DMS 273 (cell line): ENCODE measurements at regions not wholly inside any gene's neighbourhood (a gene's known extent, or its start where the extent isn't known, plus 50 kb on each side); places are given as distances from the start of the nearest gene placed in this dataset.
"Not testable (repeated sequence)": the region's sequence is repeated elsewhere in the genome, so short reads cannot be mapped to it uniquely, and the experiment has no call there.

Experiments used
- DNase-seq: peaks from one replicate; lab custom pipeline; 2025; ENCODE audit not compliant: unreplicated experiment; lab: John Stamatoyannopoulos, UW

DNA sequence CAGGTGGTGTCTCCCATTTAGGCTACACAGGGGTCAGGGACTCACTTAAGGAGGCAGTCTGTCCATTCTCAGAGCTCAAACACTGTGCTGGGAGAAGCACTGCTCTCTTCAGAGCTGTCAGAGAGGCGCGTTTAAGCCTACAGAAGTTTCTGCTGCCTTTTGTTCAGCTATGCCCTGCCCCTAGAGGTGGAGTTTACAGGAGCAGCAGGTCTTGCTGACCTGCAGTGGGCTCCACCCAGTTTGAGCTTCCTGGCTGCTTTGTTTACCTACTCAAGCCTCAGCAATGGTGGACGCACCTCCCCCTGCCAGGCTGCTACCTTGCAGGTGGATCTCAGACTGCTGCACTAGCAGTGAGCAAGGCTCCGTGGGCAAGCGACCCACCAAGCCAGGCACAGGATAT is 260.1 kb downstream of the MEF2C start:
- not testable (repeated sequence) for DNase-seq

DNA sequence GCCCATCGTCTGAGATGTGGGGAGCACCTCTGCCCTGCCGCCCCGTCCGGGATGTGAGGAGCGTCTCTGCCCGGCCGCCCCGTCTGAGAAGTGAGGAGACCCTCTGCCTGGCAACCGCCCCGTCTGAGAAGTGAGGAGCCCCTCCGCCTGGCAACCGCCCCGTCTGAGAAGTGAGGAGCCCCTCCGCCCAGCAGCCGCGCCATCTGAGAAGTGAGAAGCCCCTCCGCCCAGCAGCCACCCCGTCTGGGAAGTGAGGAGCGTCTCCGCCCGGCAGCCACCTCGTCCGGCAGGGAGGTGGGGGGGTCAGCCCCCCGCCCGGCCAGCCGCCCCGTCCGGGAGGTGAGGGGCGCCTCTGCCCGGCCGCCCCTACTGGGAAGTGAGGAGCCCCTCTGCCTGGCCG is 267.2 kb downstream of the MEF2C start:
- DNase-seq: not testable (repeated sequence)

DNA sequence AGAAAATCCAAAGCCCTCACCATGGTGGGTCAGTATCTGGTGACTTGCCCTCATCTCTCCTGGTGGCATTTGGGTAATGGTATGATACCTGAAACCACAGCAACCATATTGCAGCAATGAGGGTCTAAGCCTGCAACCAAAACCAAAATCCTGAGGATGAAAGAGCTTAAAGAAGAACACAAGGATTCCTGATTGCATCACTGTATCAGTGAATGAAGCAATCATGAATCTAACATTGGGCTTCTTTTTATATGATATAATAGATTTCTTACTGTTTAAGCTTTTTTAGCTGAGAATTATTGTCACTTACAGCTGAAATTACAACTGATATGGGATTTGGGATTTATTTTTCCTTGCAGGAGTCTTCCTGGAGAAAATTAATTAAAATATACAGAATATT is 269.9 kb downstream of the MEF2C start:
- no peak for DNase-seq

DNA sequence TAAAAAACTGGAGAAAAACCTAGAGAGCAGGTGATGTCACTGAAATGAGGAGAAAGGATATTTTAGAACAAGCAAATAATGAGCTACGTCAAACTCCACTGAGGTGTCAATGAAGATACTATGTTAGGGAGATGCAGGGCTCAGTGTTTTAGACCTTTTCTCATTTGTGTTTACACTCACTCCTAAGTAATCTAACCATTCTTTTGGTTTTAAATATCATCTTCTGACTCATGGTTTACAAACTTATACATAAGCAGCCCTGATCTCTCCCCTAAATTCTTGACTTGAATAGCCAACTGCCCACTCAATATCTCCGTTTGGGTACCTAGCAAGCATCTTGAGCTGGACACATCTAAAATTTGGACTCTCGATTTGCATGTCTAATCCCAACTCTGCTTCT is 272.4 kb downstream of the MEF2C start:
- DNase-seq: no peak

DNA sequence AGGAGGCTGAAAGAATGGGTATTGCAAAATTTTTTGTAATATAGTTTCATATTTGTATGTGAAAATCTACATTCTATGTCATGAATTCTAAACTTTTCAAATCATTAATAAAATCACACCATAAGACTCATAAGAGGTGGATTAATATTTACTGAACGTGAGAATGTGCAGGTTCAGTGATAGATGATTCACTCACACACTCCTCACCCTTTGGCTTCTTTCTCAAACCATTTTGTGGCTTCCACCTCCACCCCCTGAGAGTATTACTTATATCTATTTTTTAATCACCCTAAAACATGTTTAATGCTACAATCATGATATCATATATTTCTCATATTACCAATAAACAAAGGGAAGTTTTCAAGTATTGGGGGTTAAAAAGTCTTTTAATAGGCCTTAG is 275.5 kb downstream of the MEF2C start:
- DNase-seq: no peak

DNA sequence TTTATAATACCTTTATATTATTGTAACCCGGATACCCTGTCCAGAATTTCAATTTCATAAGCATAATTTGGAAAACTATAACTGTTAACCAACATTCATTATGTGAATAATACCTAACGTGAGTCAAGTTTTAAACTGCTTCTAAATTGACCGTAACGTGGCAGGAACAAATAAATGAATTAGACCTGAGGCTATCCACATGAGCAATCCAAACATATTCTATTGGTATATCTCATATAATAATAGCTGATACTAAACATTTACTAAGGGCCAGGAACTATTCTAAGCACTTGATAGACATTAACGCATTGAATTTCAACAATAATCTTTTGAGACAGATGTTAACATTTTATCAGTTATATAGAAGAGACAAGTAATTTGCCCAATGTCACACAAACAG is 276.4 kb downstream of the MEF2C start:
- no peak for DNase-seq

DNA sequence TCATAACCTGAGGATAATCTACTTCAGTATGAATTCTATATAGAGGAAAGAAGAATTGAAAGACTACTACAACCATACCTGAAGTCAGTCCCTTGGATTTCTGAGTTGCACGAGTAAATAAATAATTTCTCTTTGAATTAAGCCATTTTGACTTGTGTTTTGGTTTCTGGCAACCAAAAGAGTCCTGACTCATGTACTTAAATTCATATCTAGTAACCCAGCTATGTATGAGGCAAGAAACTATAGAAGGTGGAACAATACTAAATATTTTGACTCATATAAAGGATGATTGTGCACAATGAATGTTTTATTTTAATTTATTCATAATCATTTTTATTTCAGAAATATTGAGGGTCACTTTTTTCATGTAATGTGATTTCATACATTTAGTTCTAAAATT is 276.8 kb downstream of the MEF2C start:
- no peak for DNase-seq

DNA sequence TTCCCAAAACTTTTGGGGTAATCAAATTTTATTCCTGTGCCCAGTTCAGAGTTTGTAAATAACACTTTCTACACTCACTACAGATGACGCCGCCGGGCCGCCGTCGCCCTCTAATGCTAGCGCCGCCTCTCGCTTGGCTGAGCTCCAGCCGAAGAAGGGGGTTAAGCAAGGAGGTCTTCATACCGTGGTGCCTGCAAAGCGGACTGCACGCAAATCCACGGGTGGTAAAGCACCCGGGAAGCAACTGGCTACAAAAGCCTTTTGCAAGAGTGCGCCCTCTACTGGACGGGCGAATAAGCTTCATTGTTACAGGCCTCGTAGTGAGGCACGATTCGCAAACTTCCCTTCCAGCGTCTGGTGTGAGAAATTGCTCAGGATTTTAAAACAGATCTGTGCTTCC is 280.4 kb downstream of the MEF2C start:
- peak; percentile 22 for DNase-seq

DNA sequence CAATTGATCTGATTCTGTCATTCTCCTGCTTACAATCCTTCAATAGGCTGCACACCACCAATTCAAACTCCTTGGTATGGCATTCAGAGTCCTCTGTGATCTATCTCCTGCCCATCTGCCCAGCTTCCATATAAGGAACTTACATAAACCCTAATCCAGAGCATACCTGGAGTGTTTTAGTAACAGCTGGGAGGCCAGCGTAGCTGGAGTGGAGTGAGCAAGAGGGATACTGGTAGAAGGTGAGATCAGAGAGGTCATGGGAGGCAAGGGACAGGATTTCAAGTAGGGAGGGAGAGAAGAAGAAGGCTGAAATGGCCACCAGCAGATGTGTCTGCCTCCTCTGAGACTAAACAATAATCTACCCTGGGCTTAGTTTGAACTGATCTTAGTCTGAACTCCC is 288.5 kb downstream of the MEF2C start:
- no peak for DNase-seq

DNA sequence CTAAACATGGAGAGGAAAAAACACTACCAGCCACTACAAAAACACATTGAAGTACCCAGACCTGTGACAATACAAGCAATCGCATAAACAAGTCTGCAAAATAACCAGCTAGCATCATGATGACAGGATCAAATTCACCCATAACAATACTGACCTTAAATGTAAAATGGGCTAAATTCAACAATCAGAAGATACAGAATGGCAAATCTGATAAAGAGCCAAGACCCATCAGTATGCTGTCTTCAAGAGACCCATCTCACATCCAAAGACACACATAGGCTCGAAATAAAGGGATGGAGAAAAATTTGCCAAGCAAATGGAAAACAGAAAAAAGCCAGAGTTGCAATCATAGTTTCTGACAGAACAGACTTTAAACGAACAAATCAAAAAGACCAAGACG is 294.4 kb downstream of the MEF2C start:
- DNase-seq: no peak

DNA sequence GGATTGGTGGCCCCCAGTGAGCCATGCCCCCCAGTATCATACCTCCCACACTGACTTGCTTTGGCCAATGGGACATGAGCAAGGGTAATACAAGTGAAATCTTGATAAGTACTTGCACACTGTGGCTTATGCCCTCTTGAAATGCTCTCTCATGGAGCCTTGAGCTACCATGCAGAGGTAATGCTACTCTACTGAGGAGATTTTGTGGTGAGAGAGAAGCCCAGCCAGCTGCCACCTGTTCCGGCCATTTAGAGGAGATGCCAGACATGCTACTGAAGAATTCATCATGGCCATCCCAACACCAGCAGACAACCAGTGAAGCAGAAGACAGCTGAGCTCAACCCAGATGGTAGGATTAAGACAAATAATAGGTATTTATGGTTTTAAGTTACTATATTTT is 299.5 kb downstream of the MEF2C start:
- no peak for DNase-seq

DNA sequence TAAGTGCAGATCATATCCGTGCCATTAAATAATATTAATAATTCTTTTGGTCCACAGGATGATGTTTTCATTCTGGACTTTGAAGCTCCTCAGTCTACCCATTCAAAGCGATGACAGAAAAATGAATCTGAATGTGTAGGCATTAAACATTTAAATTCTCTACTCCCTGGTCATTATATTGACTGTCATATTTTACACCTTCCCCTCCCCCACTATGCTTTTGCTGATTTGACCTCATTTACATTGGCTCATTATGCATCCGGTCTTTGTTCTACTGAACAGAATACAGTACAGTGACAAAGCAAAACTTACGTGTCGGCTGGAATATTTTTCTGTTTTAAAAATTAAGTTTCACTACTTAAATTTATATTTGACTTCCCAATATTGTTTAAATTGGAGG is 289.7 kb upstream of the TMEM161B start:
- DNase-seq: no peak

DNA sequence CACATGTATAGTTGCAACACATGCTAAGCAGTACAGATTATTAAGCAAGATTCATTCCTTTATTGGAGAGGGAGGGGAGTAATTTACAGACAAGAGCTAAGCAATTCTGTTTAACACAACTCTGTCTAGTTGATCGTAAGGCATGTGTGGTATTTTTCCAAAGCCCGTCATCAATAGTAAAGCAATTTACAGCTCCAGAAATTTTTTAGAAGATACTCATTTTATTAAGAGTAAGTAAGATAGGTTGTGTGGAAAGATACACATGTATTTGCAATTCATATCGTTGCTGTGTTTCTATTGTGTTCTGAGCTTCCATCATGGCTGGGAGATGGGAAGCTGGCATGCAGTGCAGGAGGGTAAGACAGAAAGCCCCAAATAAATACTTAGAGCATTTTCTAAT is 289.2 kb upstream of the TMEM161B start:
- no peak for DNase-seq

DNA sequence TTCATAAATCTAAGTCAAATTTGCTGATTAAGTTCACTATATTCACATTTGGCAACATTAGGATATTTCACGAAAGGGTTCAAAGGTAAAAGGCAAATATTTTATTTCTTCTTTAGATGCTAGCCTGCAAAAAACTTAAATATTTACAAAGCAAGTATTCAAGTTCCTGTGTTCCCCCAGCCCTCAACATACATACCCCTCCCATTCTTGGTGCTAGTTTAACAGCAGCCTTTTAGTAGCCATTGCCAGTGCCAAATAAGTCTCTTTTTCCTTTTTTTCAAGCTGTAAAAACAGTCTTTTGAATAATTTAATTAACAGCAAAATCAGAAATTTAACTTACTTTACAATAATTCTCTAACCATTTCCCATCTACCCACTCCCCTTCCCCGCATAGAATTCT is 288.5 kb upstream of the TMEM161B start:
- no peak for DNase-seq

DNA sequence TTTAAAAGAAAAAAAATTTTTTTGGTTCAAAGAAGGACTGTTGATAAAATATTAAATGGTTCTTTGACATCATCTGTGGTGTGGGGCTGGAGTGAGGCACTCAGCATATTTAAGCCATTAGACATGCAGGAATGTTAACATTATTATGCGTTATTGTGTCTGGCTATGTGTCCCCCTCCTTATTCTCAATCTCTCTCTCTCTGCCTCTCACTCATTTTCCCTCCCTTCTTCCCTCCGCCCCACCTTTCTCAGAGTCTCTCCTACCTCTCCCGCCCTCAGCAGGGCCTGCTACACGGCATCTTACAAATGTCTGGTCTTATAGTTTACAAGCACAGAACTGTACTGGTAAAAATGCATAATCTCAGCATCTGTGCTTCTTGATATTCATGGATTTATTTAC is 287.8 kb upstream of the TMEM161B start:
- DNase-seq: no peak

DNA sequence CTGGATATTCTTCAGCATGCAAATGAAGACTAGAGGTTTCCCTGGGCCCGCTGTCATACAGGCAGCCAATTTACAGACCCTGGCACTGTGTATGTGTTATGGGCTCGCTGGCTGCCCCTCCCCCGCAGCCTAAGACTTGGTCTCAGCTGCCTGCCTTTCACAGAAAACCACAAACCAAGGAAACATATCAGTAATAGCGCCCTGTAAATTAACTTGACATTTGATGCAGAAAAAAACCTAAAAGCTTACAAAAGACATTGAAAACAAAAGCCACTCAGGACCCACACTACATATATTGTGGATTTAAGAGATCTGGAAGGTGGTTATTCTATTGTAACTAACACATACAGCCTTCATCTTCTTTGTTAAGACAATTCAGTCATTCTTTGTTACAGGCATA is 287.0 kb upstream of the TMEM161B start:
- DNase-seq: peak; percentile 48

DNA sequence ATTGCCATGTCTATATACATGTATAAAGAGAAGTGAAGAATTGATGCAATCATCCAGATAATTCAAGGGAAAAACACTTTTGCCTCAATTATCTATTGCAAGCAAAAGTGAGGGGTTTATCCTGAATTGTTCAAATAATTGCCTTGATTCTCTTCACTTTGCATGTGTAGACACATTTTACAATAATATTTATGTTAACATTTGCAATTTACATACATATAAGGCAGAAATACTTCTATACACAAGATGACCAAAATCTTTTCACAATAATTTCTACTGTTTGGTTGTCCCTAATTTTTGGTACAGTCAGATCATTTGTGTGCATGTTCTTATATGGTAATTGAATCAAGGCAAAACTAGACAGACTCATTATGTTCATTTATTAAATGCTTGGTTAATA is 285.3 kb upstream of the TMEM161B start:
- DNase-seq: no peak

DNA sequence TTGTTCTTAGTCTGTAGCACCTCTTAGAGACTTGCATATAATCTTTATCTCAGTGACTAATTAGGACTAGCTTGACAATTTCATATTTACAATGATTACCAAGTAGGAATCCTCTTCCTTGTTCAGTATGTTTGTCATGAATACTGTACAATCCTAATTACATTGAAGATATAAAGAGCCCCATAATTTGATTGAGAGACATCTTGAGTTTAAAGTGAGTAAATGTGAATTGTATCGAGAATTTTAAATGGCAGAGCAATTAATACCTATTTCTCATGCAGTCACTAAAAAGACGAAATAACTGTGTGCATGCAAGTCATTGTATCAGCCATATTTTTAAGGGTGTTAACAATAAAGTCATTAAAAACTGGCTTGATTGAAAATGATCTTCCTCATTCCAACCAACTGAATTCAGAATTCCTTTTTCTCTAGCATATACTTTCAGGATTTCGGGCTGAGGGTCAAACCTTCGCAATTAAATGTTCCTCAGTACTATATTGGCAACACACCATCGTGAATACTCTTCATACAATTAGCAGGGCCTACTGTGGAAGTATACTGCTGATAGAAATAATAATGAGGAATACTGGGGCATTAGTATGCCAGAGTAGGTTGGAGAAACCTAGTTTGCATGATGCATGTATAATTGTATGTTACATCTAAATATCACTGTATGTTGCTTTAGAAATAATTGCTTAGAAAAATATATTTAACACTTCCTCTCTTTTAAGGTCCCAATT is 284.7 kb upstream of the TMEM161B start:
- no peak for DNase-seq

DNA sequence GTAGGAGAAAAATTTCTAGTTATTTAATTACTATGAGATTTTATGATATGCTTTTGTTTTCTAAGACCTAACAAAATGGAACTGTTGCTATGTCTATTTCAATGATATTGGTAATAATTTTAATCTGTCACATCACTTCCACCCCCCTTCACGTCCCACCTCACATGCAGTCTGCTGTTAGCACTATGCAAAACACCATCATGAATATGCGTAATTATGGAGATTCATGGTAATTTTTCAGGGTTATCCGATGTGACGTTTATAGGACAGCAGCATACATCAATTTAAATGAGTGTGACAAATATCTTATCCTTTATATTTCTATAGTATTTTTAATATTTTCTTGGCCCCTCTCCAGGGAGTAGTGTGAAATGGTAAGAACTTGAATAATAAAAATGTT is 283.8 kb upstream of the TMEM161B start:
- DNase-seq: no peak

DNA sequence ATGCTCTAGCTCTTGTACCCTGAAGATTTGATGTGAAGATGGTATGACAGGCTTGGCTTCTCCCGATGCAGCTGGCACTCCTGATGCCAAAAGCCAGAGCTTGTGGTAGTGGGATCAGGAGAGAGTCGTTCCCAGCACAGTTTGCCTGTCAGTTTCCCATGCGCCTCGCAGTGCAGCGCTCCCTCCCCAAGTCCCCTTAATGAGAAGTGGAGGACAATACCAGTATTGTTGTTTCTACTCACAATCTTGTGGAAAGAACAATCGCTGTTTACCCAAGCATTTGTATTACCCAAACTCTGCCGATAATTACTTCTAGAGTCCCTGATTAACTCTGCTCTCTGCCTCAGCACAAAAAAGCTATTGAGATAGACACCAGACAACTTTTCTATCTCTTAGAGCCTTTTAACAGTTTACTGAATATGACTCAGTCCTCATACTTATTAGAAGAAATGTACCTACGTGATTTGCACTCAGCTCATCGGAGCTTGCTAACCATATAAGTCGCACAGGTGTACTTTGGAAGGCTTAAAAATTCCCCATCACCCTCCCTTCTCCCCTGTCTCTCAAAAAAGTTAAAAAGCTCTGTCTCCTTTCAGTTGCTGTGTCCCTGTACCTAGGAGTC is 283.2 kb upstream of the TMEM161B start:
- DNase-seq: no peak

DNA sequence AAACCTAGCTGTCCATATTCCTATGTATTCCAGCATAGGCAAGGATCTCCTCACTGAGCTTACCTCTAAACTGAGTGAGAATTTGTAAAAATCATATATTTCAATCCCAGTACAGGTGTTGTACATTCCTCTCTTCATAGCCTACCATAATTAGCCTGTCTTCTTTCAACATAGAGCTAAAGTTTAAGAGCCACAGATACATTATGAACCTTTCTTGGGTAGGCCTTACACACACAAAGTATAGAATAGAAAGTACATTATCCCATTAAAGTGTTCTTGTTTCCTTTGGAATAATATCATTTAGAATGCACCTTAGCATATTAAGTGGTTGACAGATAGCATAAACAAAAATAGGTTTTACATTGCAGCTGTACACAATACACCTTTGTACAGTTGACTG is 282.1 kb upstream of the TMEM161B start:
- DNase-seq: no peak

DNA sequence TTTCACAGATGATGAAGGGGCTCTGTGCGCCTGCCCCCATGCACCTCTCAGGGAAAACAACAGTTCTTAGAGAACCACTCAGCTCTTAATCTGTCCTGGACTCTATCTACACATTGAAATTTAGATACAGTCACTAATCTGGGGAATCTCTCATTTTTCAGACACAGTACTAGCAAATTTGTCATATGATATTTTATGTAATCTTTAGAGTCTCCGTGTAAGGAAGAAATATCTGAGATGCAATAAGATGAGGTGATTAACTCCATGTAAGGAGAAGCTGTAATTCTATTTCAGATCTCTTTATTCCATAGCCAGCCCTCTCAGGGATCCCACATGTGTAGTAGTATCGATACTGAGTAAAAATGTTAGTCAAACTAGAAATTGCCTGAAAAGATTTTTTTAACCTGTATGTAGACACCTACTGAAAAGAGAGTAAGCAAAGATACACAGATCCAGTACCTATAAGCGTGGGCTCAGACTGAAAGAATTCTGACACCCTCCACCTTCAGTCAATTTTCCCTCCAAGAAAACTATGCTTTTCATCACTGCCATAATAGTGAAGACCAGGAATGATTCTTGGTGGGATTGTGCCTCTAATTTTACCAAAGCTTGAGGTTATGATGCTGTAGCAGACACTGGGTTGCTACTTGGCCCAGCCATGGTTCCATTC is 279.6 kb upstream of the TMEM161B start:
- DNase-seq: no peak

DNA sequence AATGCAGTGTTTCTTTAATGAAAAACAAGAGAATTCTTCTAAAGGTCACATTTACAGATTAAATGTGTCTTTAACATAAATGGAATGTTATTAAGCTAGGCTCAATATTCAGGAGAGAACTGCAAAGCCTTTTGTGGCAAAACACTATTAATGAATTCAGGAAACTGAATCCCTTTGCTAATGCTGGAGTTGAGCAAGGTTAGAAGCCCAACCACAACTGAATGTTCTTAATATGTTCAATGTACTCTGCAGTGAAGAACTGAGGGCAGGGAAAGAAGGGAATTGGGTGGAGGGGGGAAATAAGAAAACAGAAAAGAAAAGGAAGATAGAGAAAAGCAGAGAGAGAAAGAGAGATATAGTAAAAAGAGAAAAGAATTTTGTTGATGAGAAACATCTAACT is 276.7 kb upstream of the TMEM161B start:
- DNase-seq: peak; percentile 8
